CD4-positive, alpha-beta T cell (primary cell): ENCODE measurements at regions not wholly inside any gene's neighbourhood (a gene's known extent, or its start where the extent isn't known, plus 50 kb on each side); places are given as distances from the start of the nearest gene placed in this dataset.

Source experiments
- ATAC-seq: fragments of 200-7000 bp; cut with Tn5 transposase; one replicate; pipeline ENCODE4 v1.10.0; 2022; ENCODE audit warnings: mild to moderate bottlenecking; ENCODE audit not compliant: poor library complexity
- CTCF ChIA-PET: fragments of 350-600 bp; sonication (Branson Sonifier 250); formaldehyde crosslinking; loops from one replicate; lab custom pipeline; 2021; ENCODE audit warnings: antibody characterized with exemption, inconsistent platforms; lab: Charles Lee
- POLR2A ChIA-PET: fragments of 350-600 bp; sonication (Branson Sonifier 250); formaldehyde crosslinking; loops from one replicate; lab custom pipeline; 2021; ENCODE audit warnings: antibody characterized with exemption, inconsistent platforms; lab: Charles Lee
- DNase-seq, 14 experiments: peaks; one replicate each; pipeline ENCODE4 v3.0.0-alpha.2; 2013 to 2020; ENCODE audit warnings: mixed read lengths in 2 of 14
- H3K27ac ChIP-seq, 2 donors: one replicate each; pipeline versions ENCODE4 v1.5.1 to v1.7.0; 2013; ENCODE audit warnings: low read length in 2 of 2, low read depth in 1 of 2, mild to moderate bottlenecking in 1 of 2
- H3K27me3 ChIP-seq, 2 experiments: 1 replicate in 1 of 2; 2 replicates in 1 of 2; pipeline versions ENCODE4 v1.6.1 to v1.7.0; 2013; ENCODE audit warnings: low read length in 2 of 2, control low read depth in 1 of 2, mild to moderate bottlenecking in 1 of 2, moderate library complexity in 1 of 2; ENCODE audit not compliant: insufficient read depth in 2 of 2, control insufficient read depth in 1 of 2
- H3K36me3 ChIP-seq: one replicate; pipeline ENCODE4 v1.6.1; 2013; ENCODE audit warnings: low read length, control low read depth; ENCODE audit not compliant: insufficient read depth
- H3K4me1 ChIP-seq: one replicate; pipeline ENCODE4 v1.6.1; 2013; ENCODE audit warnings: low read length, control low read depth; ENCODE audit not compliant: insufficient read depth
- H3K4me3 ChIP-seq: one replicate; pipeline ENCODE4 v1.5.1; 2013; ENCODE audit warnings: mild to moderate bottlenecking, low read length, moderate library complexity
- H3K9me3 ChIP-seq, 2 experiments: 1 replicate in 1 of 2; 2 replicates in 1 of 2; pipeline versions ENCODE4 v1.6.1 to v1.7.0; 2013; ENCODE audit warnings: low read length in 2 of 2, mild to moderate bottlenecking in 2 of 2, control low read depth in 1 of 2, moderate library complexity in 1 of 2; ENCODE audit not compliant: control insufficient read depth in 1 of 2, insufficient read depth in 1 of 2
- H3K27ac Mint-ChIP-seq: one replicate; pipeline ENCODE4 v1.8.0; 2020; ENCODE audit warnings: mixed read lengths
- H3K27me3 Mint-ChIP-seq: one replicate; pipeline ENCODE4 v1.8.0; 2021; ENCODE audit warnings: mixed read lengths
- H3K36me3 Mint-ChIP-seq: one replicate; pipeline ENCODE4 v1.8.0; 2021; ENCODE audit warnings: low read depth, mixed read lengths
- H3K4me1 Mint-ChIP-seq: one replicate; pipeline ENCODE4 v1.8.0; 2021; ENCODE audit warnings: low read depth, mixed read lengths
- H3K4me3 Mint-ChIP-seq: one replicate; pipeline ENCODE4 v1.8.0; 2020; ENCODE audit warnings: mild to moderate bottlenecking, mixed read lengths
- H3K9me3 Mint-ChIP-seq: one replicate; pipeline ENCODE4 v1.8.0; 2020; ENCODE audit warnings: mixed read lengths
- CTCF ChIP-seq: fragments of 200-600 bp; IDR thresholded peaks from one replicate; pipeline ENCODE4 v1.8.0; 2022; ENCODE audit warnings: antibody characterized with exemption, mild to moderate bottlenecking
- intact Hi-C, 2 experiments: fragments of 100-400 bp; cut with DNase I in 1 of 2; cut with micrococcal nuclease in 1 of 2; formaldehyde crosslinking; loops; one replicate each; pipeline versions ENCODE4 v1.15.1 to v1.9.0; 2023 to 2025; cut with DNase I, micrococcal nuclease

GRCh38 chr12:125742413-125742812, 677.2 kb downstream of the AACS start:
- ATAC-seq (no peak), DNase-seq (no peak)
- H3K36me3 Mint-ChIP-seq, result no peaks in the 10 kb centered on the region
- no peaks in the 10 kb centered on the region for H3K27me3 ChIP-seq
- ChIA-PET CTCF (no interaction called here), POLR2A (no interaction called here)
- no peaks in the 10 kb centered on the region for H3K36me3 ChIP-seq
- H3K27ac ChIP-seq, result no peak overlapping the region
- no peaks in the 10 kb centered on the region for H3K27me3 Mint-ChIP-seq
- H3K27ac Mint-ChIP-seq, result no peak overlapping the region
- H3K4me3 ChIP-seq, result no peak overlapping the region
- peaks cover 0 to 11% of the 10 kb centered on the region in 2 experiments for H3K9me3 ChIP-seq
- intact Hi-C loops, result no loop called here
- H3K4me3 Mint-ChIP-seq, result no peak overlapping the region
- no peak for TF ChIP-seq CTCF
- no peaks in the 10 kb centered on the region for H3K4me1 Mint-ChIP-seq
- peaks cover 2% of the 10 kb centered on the region for H3K9me3 Mint-ChIP-seq
- H3K4me1 ChIP-seq, result no peaks in the 10 kb centered on the region

DNA sequence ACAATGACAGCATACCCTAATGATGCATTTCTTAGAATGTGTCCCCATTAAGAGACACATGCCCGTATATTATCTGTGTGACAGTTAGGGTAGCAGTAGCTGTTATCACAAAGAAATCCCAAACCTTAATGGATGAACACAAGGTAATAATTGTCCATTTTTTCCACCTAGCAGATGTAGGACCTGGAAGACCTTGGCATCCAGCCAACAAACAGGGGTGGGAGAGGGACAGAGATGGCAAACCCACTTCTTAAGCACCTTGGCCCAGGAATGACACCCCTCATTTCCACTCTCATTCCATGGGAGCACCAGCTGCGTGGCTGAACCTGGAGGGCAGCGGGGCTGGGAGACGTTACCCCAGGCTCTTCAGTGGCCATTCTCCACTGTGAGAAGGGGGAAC, 679.0 kb downstream of the AACS start:
- intact Hi-C loops, result no loop called here
- Mint-ChIP-seq H3K9me3 (peaks cover 2% of the 10 kb centered on the region), H3K27me3 (no peaks in the 10 kb centered on the region), H3K27ac (no peak overlapping the region), H3K36me3 (no peaks in the 10 kb centered on the region), H3K4me1 (no peaks in the 10 kb centered on the region), H3K4me3 (no peak overlapping the region)
- CTCF ChIA-PET, result no interaction called here
- Histone ChIP-seq H3K36me3 (no peaks in the 10 kb centered on the region), H3K27ac (no peak overlapping the region), H3K9me3 (peaks cover 0 to 14% of the 10 kb centered on the region in 2 experiments), H3K4me3 (no peak overlapping the region), H3K27me3 (no peaks in the 10 kb centered on the region), H3K4me1 (no peaks in the 10 kb centered on the region)
- POLR2A ChIA-PET, result no interaction called here
- DNase-seq (no peak), ATAC-seq (no peak)
- TF ChIP-seq CTCF, result no peak

DNA sequence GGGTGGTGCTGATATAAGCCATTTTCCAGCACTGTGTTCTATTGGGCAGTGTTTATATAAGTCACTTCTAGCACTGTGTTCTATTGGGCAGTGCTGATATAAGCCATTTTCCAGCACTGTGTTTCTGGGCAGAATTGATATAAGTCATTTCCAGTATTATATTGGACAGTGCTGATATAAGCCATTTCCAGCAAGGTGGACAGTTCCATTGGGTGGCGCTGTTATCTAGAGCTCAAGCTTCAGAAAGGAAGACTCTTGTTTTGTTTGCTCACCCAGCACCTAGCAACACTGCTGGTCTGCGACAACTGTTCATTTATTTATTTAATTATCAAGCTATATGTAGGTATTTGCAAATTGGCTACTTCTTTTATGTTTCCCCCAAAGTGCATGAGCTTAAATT, 690.3 kb downstream of the AACS start:
- H3K4me1 ChIP-seq, result no peaks in the 10 kb centered on the region
- DNase-seq (no peak), ATAC-seq (no peak)
- H3K36me3 ChIP-seq, result no peaks in the 10 kb centered on the region
- H3K27me3 ChIP-seq, result no peaks in the 10 kb centered on the region
- Mint-ChIP-seq H3K9me3 (peaks cover 6% of the 10 kb centered on the region), H3K27ac (no peak overlapping the region), H3K4me1 (no peaks in the 10 kb centered on the region), H3K4me3 (no peak overlapping the region), H3K36me3 (no peaks in the 10 kb centered on the region), H3K27me3 (no peaks in the 10 kb centered on the region)
- no peak for TF ChIP-seq CTCF
- H3K4me3 ChIP-seq, result no peak overlapping the region
- H3K27ac ChIP-seq, result no peak overlapping the region
- intact Hi-C loops, result no loop called here
- ChIA-PET CTCF (no interaction called here), POLR2A (no interaction called here)
- peaks cover 0 to 8% of the 10 kb centered on the region in 2 experiments for H3K9me3 ChIP-seq
